ENCODE measurements at regions not wholly inside any gene's neighbourhood (a gene's known extent, or its start where the extent isn't known, plus 50 kb on each side); places are given as distances from the start of the nearest gene placed in this dataset.

DNA sequence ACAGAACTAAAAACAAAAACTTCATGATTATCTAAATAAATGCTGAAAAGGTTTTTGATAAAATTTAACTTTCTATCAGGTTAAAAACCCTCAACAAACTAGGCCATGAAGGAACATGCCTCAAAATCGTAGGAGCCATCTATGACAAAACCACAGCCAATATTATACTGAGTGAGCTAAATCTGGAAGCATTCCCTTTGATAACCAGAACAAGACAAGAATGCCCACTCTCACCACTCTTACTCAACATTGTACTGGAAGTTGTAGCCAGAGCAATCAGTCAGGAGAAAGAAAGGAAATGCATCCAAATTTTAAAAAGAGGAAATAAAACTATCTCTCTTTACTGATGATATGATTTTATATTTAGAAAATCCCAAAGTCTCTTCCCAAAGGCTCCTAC, 228.7 kb downstream of the CHRM2 start:
- POLR2A ChIA-PET: no interaction called here
- H3K4me3 ChIP-seq (ENCODE audit: low read length): no peak overlapping the region
- CTCF ChIA-PET: no interaction called here
- Mint-ChIP-seq H3K27ac (no peak overlapping the region), H3K4me3 (no peak overlapping the region), H3K27me3 (no peaks in the 10 kb centered on the region), H3K9me3 (peaks cover 7 to 26% (median 18%) of the 10 kb centered on the region in 5 donors), H3K4me1 (no peaks in the 10 kb centered on the region), H3K36me3 (no peaks in the 10 kb centered on the region)
- H3K27ac ChIP-seq (ENCODE audit: low read depth, low read length): no peak overlapping the region
- no peaks in the 10 kb centered on the region for H3K27me3 ChIP-seq (ENCODE audit: insufficient read depth, low read length, poor library complexity, severe bottlenecking)
- no peak for DNase-seq
- no peaks in the 10 kb centered on the region for H3K36me3 ChIP-seq (ENCODE audit: insufficient read depth, low read length)
- no peaks in the 10 kb centered on the region for H3K4me1 ChIP-seq (ENCODE audit: insufficient read depth, low read length)
- no peaks in the 10 kb centered on the region for H3K9me3 ChIP-seq (ENCODE audit: low read length)

- ChIA-PET POLR2A (no interaction called here), CTCF (no interaction called here)
- H3K4me1 Mint-ChIP-seq: no peaks in the 10 kb centered on the region
Measured at GRCh38 chr7:137096607-137097006, 228.2 kb downstream of the CHRM2 start.

GRCh38 chr7:137093198-137093597, 224.7 kb downstream of the CHRM2 start:
- H3K4me1 Mint-ChIP-seq: no peaks in the 10 kb centered on the region
- Histone ChIP-seq H3K36me3 (ENCODE audit: insufficient read depth, low read length) (no peaks in the 10 kb centered on the region), H3K4me3 (ENCODE audit: low read length) (no peak overlapping the region), H3K9me3 (ENCODE audit: low read length) (no peaks in the 10 kb centered on the region), H3K27ac (ENCODE audit: low read depth, low read length) (no peak overlapping the region), H3K4me1 (ENCODE audit: insufficient read depth, low read length) (no peaks in the 10 kb centered on the region), H3K27me3 (ENCODE audit: insufficient read depth, low read length, poor library complexity, severe bottlenecking) (no peaks in the 10 kb centered on the region)
- H3K4me3 Mint-ChIP-seq: no peak overlapping the region
- H3K9me3 Mint-ChIP-seq: peaks cover 13 to 21% (median 18%) of the 10 kb centered on the region in 5 donors
- no peak overlapping the region for H3K27ac Mint-ChIP-seq
- H3K36me3 Mint-ChIP-seq: no peaks in the 10 kb centered on the region
- no peaks in the 10 kb centered on the region for H3K27me3 Mint-ChIP-seq
- POLR2A ChIA-PET: no interaction called here
- no peak for DNase-seq
- CTCF ChIA-PET: no interaction called here

More at GRCh38 chr7:137096607-137097006, 228.2 kb downstream of the CHRM2 start:
- DNase-seq: no peak
- Mint-ChIP-seq H3K27ac (no peak overlapping the region), H3K9me3 (peaks cover 7 to 30% (median 18%) of the 10 kb centered on the region in 5 donors), H3K36me3 (no peaks in the 10 kb centered on the region), H3K4me3 (no peak overlapping the region), H3K27me3 (no peaks in the 10 kb centered on the region)
- H3K9me3 ChIP-seq (ENCODE audit: low read length): no peaks in the 10 kb centered on the region
- no peaks in the 10 kb centered on the region for H3K27me3 ChIP-seq (ENCODE audit: insufficient read depth, low read length, poor library complexity, severe bottlenecking)
- H3K36me3 ChIP-seq (ENCODE audit: insufficient read depth, low read length): no peaks in the 10 kb centered on the region
- H3K4me3 ChIP-seq (ENCODE audit: low read length): no peak overlapping the region
- H3K4me1 ChIP-seq (ENCODE audit: insufficient read depth, low read length): no peaks in the 10 kb centered on the region
- H3K27ac ChIP-seq (ENCODE audit: low read depth, low read length): no peak overlapping the region

DNA sequence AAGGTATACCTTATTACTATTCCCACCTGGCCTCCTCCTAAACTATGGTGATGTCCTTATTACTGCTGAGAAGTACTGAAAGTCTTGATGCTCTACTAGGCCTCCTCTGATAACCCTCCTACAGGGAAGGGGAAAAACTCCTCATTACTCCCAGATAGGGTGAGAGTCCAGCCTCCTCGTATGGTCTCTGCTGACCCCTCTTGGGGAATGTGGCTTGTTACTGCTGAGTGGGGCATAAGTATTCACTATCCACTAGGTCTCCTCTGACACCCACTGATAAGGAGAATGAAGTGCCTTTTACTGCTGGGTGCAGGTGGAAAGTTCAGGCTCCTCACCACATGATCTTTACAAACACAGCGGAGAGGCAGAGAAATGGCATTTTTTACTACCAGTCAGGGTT, 222.9 kb downstream of the CHRM2 start:
- Mint-ChIP-seq H3K4me1 (no peaks in the 10 kb centered on the region), H3K36me3 (no peaks in the 10 kb centered on the region), H3K9me3 (peaks cover 10 to 19% (median 14%) of the 10 kb centered on the region in 5 donors), H3K27ac (no peak overlapping the region), H3K27me3 (no peaks in the 10 kb centered on the region), H3K4me3 (no peak overlapping the region)
- no peak for DNase-seq
- Histone ChIP-seq H3K9me3 (ENCODE audit: low read length) (no peaks in the 10 kb centered on the region), H3K27me3 (ENCODE audit: insufficient read depth, low read length, poor library complexity, severe bottlenecking) (no peaks in the 10 kb centered on the region), H3K4me3 (ENCODE audit: low read length) (no peak overlapping the region), H3K4me1 (ENCODE audit: insufficient read depth, low read length) (no peaks in the 10 kb centered on the region), H3K27ac (ENCODE audit: low read depth, low read length) (no peak overlapping the region), H3K36me3 (ENCODE audit: insufficient read depth, low read length) (no peaks in the 10 kb centered on the region)
- CTCF ChIA-PET: no interaction called here
- POLR2A ChIA-PET: no interaction called here

DNA sequence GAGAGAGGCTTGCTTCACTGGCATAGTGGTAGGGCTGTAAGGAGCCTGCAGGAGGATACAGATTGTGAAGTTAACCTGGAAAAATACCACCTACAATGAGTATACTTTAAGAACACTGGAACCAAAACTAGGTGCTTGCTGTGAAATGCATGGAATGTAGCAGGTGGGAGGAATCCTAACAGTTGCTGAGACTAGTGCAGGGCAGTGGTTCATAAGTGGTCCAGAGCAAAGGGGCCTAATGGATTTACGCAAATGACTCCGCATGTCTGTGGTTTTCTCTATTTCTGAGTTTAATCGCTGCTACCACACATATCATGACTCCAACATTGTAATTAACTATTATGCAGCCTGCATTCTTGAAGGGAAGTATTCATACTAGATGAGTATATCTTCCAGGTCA, 218.4 kb downstream of the CHRM2 start:
- Histone ChIP-seq H3K27ac (ENCODE audit: low read depth, low read length) (no peak overlapping the region), H3K4me1 (ENCODE audit: insufficient read depth, low read length) (no peaks in the 10 kb centered on the region), H3K36me3 (ENCODE audit: insufficient read depth, low read length) (no peaks in the 10 kb centered on the region), H3K4me3 (ENCODE audit: low read length) (no peak overlapping the region), H3K27me3 (ENCODE audit: insufficient read depth, low read length, poor library complexity, severe bottlenecking) (no peaks in the 10 kb centered on the region), H3K9me3 (ENCODE audit: low read length) (no peaks in the 10 kb centered on the region)
- ChIA-PET POLR2A (no interaction called here), CTCF (no interaction called here)
- Mint-ChIP-seq H3K36me3 (no peaks in the 10 kb centered on the region), H3K4me3 (no peak overlapping the region), H3K9me3 (peaks cover 2 to 13% (median 4%) of the 10 kb centered on the region in 5 donors), H3K27ac (no peak overlapping the region), H3K4me1 (no peaks in the 10 kb centered on the region), H3K27me3 (no peaks in the 10 kb centered on the region)
- DNase-seq: no peak

- H3K27ac Mint-ChIP-seq: no peak overlapping the region
- ChIA-PET POLR2A (no interaction called here), CTCF (no interaction called here)
- H3K4me1 ChIP-seq (ENCODE audit: insufficient read depth, low read length): no peaks in the 10 kb centered on the region
- H3K36me3 Mint-ChIP-seq: no peaks in the 10 kb centered on the region
- H3K27ac ChIP-seq (ENCODE audit: low read depth, low read length): no peak overlapping the region
- no peaks in the 10 kb centered on the region for H3K9me3 ChIP-seq (ENCODE audit: low read length)
- H3K4me1 Mint-ChIP-seq: no peaks in the 10 kb centered on the region
- H3K36me3 ChIP-seq (ENCODE audit: insufficient read depth, low read length): no peaks in the 10 kb centered on the region
- H3K27me3 Mint-ChIP-seq: no peaks in the 10 kb centered on the region
- no peaks in the 10 kb centered on the region for H3K27me3 ChIP-seq (ENCODE audit: insufficient read depth, low read length, poor library complexity, severe bottlenecking)
- DNase-seq: no peak
- H3K4me3 ChIP-seq (ENCODE audit: low read length): no peak overlapping the region
- peaks cover 2 to 11% (median 4%) of the 10 kb centered on the region in 5 donors for H3K9me3 Mint-ChIP-seq
- no peak overlapping the region for H3K4me3 Mint-ChIP-seq
Measured at GRCh38 chr7:137084607-137085380, 216.3 kb downstream of the CHRM2 start.

GRCh38 chr7:137082391-137082790, 213.9 kb downstream of the CHRM2 start:
- H3K36me3 ChIP-seq (ENCODE audit: insufficient read depth, low read length): no peaks in the 10 kb centered on the region
- Mint-ChIP-seq H3K27ac (no peak overlapping the region), H3K4me1 (no peaks in the 10 kb centered on the region), H3K4me3 (no peak overlapping the region), H3K36me3 (no peaks in the 10 kb centered on the region), H3K9me3 (peaks cover 5 to 16% (median 8%) of the 10 kb centered on the region in 5 donors), H3K27me3 (no peaks in the 10 kb centered on the region)
- no peak for DNase-seq
- H3K27me3 ChIP-seq (ENCODE audit: insufficient read depth, low read length, poor library complexity, severe bottlenecking): no peaks in the 10 kb centered on the region
- no peaks in the 10 kb centered on the region for H3K9me3 ChIP-seq (ENCODE audit: low read length)
- POLR2A ChIA-PET: no interaction called here
- no peaks in the 10 kb centered on the region for H3K4me1 ChIP-seq (ENCODE audit: insufficient read depth, low read length)
- CTCF ChIA-PET: no interaction called here
- no peak overlapping the region for H3K27ac ChIP-seq (ENCODE audit: low read depth, low read length)
- H3K4me3 ChIP-seq (ENCODE audit: low read length): no peak overlapping the region

GRCh38 chr7:137081321-137082093, 213.1 kb downstream of the CHRM2 start:
- H3K36me3 Mint-ChIP-seq: no peaks in the 10 kb centered on the region
- no peak for DNase-seq

More at GRCh38 chr7:137081321-137082093, 213.1 kb downstream of the CHRM2 start:
- no peak overlapping the region for H3K4me3 Mint-ChIP-seq
- H3K4me3 ChIP-seq (ENCODE audit: low read length): no peak overlapping the region
- ChIA-PET CTCF (no interaction called here), POLR2A (no interaction called here)
- H3K27ac Mint-ChIP-seq: no peak overlapping the region
- no peaks in the 10 kb centered on the region for H3K36me3 ChIP-seq (ENCODE audit: insufficient read depth, low read length)
- H3K4me1 Mint-ChIP-seq: no peaks in the 10 kb centered on the region
- H3K27me3 Mint-ChIP-seq: no peaks in the 10 kb centered on the region
- no peaks in the 10 kb centered on the region for H3K9me3 ChIP-seq (ENCODE audit: low read length)
- no peaks in the 10 kb centered on the region for H3K27me3 ChIP-seq (ENCODE audit: insufficient read depth, low read length, poor library complexity, severe bottlenecking)
- no peaks in the 10 kb centered on the region for H3K4me1 ChIP-seq (ENCODE audit: insufficient read depth, low read length)
- H3K9me3 Mint-ChIP-seq: peaks cover 6 to 16% (median 9%) of the 10 kb centered on the region in 5 donors
- no peak overlapping the region for H3K27ac ChIP-seq (ENCODE audit: low read depth, low read length)

Measured in CD8-positive, alpha-beta memory T cell (primary cell).